CD4-positive, alpha-beta T cell treated with Interleukin-21 for 1 hour (primary cell): ENCODE measurements at regions not wholly inside any gene's neighbourhood (a gene's known extent, or its start where the extent isn't known, plus 50 kb on each side); places are given as distances from the start of the nearest gene placed in this dataset.
"Not testable (repeated sequence)": the region's sequence is repeated elsewhere in the genome, so short reads cannot be mapped to it uniquely, and the experiment has no call there.

Source experiments
- DNase-seq: peaks from one replicate; pipeline ENCODE4 v3.0.0-alpha.2; 2020

DNA sequence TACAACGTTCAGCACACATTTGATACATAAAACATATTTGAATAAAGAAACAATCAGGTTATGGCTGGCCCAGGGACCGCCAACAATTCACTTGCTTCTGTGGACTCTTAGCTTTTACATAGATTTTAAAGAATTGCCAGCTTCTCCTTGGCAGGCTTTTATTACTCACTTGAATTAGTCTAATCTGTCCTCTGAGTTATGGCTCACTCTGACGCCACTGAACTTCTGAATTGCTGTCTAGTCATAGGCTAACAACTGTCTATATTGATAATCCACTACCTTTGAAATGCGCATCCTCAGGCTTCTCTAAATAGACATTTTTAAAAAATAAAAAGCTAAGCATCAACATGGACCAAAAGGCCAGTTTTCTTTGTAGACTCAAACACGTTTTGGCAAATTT, 317.4 kb upstream of the SGCD start:
- no peak for DNase-seq

- no peak for DNase-seq
Observed at GRCh38 chr5:156015137-156015536, 311.8 kb upstream of the SGCD start.

GRCh38 chr5:156019130-156019529, 307.8 kb upstream of the SGCD start:
- no peak for DNase-seq

DNA sequence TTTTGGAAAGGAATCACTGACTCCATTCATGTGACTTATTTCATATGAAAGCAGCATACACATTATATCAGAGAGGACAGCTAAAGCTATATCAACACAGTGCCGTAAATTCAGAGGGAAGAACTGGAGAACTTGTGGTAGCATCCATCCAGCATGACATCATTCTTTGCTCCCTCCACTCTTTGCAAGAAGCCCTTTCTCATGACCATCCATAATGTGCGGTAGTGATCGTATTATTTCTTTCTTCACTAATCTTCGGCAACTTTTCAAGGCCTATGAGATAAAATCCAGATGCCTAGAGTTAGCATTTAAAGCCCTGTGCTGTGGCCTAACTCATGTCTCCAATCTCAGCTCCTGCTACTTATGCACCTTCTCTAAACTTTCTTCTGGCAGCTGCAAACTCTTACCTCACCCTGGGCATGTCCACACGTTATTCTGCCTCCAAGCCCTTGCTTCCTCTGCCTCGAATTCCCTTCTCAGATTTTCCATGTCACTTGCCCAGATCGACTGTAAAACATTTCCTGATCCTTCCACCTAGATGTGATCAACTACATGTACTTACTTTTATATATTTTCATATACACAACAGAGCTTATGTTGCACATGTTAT, 307.3 kb upstream of the SGCD start:
- no peak for DNase-seq

DNA sequence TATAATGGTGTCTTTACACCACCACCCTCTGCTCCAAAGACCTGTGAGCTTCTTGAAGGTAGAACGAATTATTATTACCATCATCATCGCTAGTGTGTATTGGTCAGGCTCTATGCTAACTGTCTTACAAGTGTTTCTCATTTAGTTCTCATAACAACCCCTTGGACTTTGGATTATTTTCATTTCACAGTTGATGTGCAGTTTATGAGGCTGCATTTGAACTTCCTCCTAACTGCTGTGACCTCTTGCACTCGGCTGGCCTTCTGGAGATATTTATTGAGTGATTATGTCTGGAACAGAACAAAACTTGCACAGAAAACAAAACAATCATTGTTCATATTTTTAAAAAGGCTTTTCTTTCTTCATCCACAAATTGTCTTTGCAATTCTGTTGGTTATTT, 306.3 kb upstream of the SGCD start:
- DNase-seq, result no peak

DNA sequence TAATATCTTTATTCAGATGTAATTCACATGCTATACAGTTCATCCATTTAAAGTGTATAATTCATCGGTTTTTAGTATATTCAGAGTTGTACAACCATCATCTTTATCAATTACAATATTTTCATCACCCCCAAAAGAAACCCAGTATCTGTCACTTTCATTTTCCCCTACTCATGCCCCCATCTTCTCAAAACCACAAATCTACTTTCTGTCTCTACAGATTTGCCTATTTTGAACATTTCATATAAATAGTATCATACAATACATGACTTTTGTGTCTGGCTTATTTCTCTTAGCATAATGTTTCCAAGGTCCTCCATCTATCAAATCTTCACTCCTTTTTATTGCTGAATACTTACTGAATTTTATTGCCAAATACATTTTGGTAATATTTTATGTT, 305.1 kb upstream of the SGCD start:
- DNase-seq, result no peak

DNA sequence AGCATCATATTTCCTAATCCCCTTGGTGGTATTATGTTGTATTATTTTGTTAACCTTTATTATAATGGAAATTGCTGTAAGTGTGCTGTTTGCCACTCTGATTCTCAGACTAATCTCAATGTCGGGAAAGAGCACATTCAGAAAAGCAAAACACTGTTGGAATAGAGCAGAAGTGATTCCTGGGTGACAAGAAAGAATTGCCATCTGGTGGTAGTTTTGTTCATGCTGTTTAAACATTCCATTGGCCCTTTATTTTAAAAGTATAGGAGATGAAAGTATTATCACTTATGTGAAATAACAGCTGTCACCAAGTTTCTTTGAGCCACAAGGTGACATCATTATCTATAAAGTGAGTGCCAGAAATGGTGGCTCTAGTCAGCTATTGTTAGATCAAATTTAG, 301.3 kb upstream of the SGCD start:
- DNase-seq, result no peak

GRCh38 chr5:156031181-156031580, 295.8 kb upstream of the SGCD start:
- no peak for DNase-seq

GRCh38 chr5:156036640-156037039, 290.3 kb upstream of the SGCD start:
- DNase-seq, result no peak

DNA sequence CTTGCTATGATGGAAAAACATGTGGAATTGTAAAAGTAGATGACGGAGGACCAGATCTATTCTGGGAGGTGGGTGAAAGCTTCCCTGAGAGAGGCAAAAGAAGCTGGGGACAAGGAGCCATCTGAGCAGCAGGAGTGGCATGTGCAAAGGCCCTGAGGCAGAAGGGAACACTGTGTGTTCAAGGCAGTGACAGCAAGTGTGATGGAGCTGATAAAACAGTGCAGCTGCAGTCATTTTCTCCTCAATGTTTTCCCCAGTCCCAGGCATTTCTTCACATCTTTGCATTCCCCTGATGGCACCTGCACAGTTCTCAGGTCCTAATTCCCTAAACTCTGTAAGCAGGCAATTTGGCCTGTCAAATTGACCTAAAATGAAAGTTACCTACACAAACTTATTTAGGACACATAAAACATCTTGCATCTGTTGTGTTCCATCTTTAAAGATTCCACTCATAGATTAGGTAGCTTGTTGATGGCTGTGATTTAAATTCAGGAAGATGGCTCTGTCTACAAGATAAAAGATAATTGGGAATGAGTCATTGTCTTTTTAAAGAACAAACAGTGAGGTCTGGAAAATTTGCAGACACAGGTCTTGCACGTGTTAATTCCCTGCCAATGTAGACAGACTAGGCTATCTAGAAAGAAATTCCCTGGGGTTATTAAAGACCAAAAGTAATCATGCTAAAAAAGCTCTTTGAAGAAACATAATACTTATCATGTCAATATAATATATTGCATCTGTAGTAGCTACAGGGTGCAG, 289.6 kb upstream of the SGCD start:
- no peak for DNase-seq

DNA sequence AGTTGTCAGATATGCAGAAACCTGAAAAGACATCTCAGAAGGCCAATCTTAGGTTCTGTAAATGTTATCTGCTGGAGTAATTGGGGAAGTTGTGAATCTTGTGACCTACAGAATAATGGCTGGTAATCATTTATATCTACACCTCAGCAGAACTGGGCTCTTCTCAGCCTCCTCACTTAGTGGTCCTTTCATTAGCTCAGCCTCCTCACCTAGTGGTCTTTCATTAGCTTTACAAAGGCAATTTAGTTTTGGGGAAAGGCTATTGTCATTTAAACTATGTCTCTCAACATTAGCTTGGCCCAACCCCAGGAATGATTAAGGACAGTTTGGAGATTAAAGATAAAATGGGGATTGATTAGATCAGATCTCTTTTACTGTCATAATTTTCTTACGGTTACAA, 284.2 kb upstream of the SGCD start:
- no peak for DNase-seq

DNA sequence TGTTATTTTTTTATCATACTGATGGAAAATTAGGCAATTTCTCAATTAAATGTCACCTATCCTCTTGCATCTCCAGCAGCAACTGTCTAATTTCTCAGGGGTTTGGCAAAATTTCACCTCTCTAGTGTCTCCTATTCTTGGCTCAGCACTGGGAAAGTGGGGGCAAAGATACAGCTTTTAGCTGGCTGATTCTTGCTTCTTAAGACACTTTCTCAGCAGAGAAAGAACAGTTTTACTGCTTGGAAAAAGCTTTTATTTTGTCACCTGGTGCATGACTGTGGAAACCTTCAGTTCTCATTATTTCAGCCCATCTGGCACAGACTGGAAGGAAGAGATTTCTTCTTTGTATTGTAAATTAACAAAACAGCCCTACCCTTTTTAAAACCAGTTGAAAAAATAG, 283.6 kb upstream of the SGCD start:
- no peak for DNase-seq

DNA sequence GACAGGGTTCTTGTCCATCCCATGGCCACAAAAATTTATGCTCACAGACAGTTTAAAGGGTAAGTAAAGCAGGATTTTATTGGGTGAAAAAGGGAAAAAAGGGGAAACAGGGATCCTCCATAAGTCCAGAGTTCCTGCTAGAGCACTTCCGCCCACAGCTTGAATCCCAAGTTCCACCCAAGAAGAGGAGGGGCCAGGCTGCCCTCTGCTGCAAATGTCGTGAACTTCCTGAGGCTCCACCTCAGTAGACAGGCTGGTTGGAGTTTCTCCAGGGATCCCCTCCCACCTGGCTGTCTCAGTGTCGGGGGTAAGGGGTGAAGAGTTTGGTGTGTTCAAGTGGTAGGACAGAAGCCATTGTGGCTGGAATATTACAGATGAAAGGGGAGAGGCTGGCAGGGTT, 275.0 kb upstream of the SGCD start:
- DNase-seq, result no peak

DNA sequence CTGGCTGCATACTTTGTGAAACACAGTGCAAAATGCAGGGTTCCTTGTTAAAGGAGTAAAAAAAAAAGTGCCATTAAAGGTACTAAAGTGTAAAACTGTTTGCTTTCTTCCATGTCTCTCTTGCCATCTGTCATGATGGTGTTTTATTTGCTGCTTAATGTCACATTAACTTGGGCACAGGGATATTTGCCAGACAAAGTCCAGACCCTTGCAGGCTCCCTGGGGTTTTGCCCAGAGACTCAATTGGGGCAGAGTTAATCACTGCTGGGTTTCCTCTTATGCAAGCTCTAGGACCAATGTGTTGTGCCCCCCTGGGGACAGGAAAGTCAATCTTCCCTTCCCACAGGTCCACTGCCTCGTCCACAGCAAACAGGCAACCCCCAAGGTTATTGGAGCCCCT, 274.3 kb upstream of the SGCD start:
- DNase-seq, result no peak

GRCh38 chr5:156053056-156053455, 273.9 kb upstream of the SGCD start:
- no peak for DNase-seq

DNA sequence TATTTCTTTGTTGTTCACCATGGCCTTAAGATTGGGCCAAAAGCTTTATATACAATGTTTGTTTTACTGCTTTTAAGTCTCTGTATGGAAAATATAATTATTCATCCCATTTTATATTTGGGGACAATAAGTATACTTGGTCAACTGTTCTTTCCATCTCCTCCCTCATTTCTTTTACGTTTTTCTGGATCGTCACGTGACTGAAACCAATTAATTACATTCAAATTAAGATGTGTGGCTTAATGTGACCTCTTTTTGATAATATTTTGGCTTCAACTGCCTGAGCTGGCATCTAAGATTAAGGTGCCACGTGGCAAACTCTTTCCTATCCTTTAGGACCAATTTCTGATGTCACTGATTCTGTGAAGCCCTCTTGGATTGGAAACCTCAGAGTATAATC, 250.1 kb upstream of the SGCD start:
- DNase-seq, result no peak

- DNase-seq, result no peak
Observed at GRCh38 chr5:156087577-156088110, 239.3 kb upstream of the SGCD start.

- DNase-seq, result not testable (repeated sequence)
Observed at GRCh38 chr5:156089955-156090940, 236.7 kb upstream of the SGCD start.

GRCh38 chr5:156093024-156093423, 233.9 kb upstream of the SGCD start:
- no peak for DNase-seq

- no peak for DNase-seq
Observed at GRCh38 chr5:156094001-156094400, 233.0 kb upstream of the SGCD start.

DNA sequence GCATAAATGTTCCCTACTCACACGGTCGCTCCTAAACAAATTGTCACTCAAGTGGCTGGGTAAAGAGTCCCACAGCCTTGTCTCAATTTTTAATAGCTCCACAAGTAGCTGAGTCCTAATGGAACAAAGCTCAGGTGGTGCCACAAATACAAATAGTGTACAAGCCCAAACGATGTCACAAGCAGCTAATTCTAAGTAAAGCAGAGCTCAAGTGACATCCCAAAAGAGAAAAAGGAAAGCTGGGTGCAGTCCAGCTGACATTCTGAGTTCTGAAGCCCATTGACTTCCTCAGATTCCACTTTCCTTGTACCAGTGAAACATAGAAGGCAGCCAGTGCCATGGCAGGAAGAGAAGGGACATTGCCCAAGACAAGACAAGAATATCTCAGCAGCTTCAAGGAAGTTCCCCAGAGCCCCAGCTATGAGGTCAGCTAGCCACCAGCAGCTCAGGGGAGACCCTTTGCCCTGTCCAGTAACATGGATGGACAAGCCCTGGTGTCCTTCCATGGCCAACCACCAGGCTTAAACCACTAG, 231.2 kb upstream of the SGCD start:
- DNase-seq, result no peak

- DNase-seq, result no peak
Observed at GRCh38 chr5:156096259-156096658, 230.7 kb upstream of the SGCD start.
